ENCODE measurements at regions not wholly inside any gene's neighbourhood (a gene's known extent, or its start where the extent isn't known, plus 50 kb on each side); places are given as distances from the start of the nearest gene placed in this dataset.

GRCh38 chr15:53106505-53107286 is 316.6 kb upstream of the ONECUT1 start:
- no peak overlapping the region for H3K27ac Mint-ChIP-seq (ENCODE audit: unreplicated experiment)
- TF ChIP-seq CTCF (IDR thresholded peaks at IDR 0.05): no peak

GRCh38 chr15:53102483-53102882 is 312.3 kb upstream of the ONECUT1 start:
- TF ChIP-seq CTCF (IDR thresholded peaks at IDR 0.05): no peak
- no peak overlapping the region for H3K27ac Mint-ChIP-seq (ENCODE audit: unreplicated experiment)
- no peak overlapping the region for H3K4me3 Mint-ChIP-seq (ENCODE audit: unreplicated experiment)
- no peaks in the 10 kb centered on the region for H3K27me3 Mint-ChIP-seq (ENCODE audit: low read depth)
- no peak for DNase-seq (ENCODE audit: low spot score)
- H3K9me3 Mint-ChIP-seq (ENCODE audit: low read depth): peaks cover 5% of the 10 kb centered on the region
- no peaks in the 10 kb centered on the region for H3K4me1 Mint-ChIP-seq (ENCODE audit: low read depth)
- H3K36me3 Mint-ChIP-seq (ENCODE audit: low read depth): no peaks in the 10 kb centered on the region

More at GRCh38 chr15:53106505-53107286, 316.6 kb upstream of the ONECUT1 start:
- Mint-ChIP-seq H3K4me1 (ENCODE audit: low read depth) (no peaks in the 10 kb centered on the region), H3K36me3 (ENCODE audit: low read depth) (no peaks in the 10 kb centered on the region), H3K27me3 (ENCODE audit: low read depth) (peaks cover 2% of the 10 kb centered on the region), H3K9me3 (ENCODE audit: low read depth) (no peaks in the 10 kb centered on the region), H3K4me3 (ENCODE audit: unreplicated experiment) (no peak overlapping the region)
- no peak for DNase-seq (ENCODE audit: low spot score)

GRCh38 chr15:53080484-53080883 is 290.3 kb upstream of the ONECUT1 start:
- no peak overlapping the region for H3K27ac Mint-ChIP-seq (ENCODE audit: unreplicated experiment)
- H3K9me3 Mint-ChIP-seq (ENCODE audit: low read depth): no peaks in the 10 kb centered on the region
- no peaks in the 10 kb centered on the region for H3K27me3 Mint-ChIP-seq (ENCODE audit: low read depth)
- no peak for DNase-seq (ENCODE audit: low spot score)
- no peak overlapping the region for H3K4me3 Mint-ChIP-seq (ENCODE audit: unreplicated experiment)
- no peaks in the 10 kb centered on the region for H3K4me1 Mint-ChIP-seq (ENCODE audit: low read depth)
- no peak for TF ChIP-seq CTCF (IDR thresholded peaks at IDR 0.05)
- H3K36me3 Mint-ChIP-seq (ENCODE audit: low read depth): no peaks in the 10 kb centered on the region

GRCh38 chr15:53074221-53074620 is 284.1 kb upstream of the ONECUT1 start:
- Mint-ChIP-seq H3K9me3 (ENCODE audit: low read depth) (no peaks in the 10 kb centered on the region), H3K27me3 (ENCODE audit: low read depth) (no peaks in the 10 kb centered on the region), H3K4me3 (ENCODE audit: unreplicated experiment) (no peak overlapping the region), H3K36me3 (ENCODE audit: low read depth) (no peaks in the 10 kb centered on the region), H3K27ac (ENCODE audit: unreplicated experiment) (no peak overlapping the region), H3K4me1 (ENCODE audit: low read depth) (no peaks in the 10 kb centered on the region)
- DNase-seq (ENCODE audit: low spot score): no peak
- TF ChIP-seq CTCF (IDR thresholded peaks at IDR 0.05): no peak

GRCh38 chr15:53072077-53072476 is 281.9 kb upstream of the ONECUT1 start:
- Mint-ChIP-seq H3K27me3 (ENCODE audit: low read depth) (peaks cover 4% of the 10 kb centered on the region), H3K4me1 (ENCODE audit: low read depth) (no peaks in the 10 kb centered on the region), H3K36me3 (ENCODE audit: low read depth) (no peaks in the 10 kb centered on the region), H3K27ac (ENCODE audit: unreplicated experiment) (no peak overlapping the region), H3K4me3 (ENCODE audit: unreplicated experiment) (no peak overlapping the region), H3K9me3 (ENCODE audit: low read depth) (no peaks in the 10 kb centered on the region)
- no peak for TF ChIP-seq CTCF (IDR thresholded peaks at IDR 0.05)
- no peak for DNase-seq (ENCODE audit: low spot score)
